DOHH2 (cell line): ENCODE measurements at regions not wholly inside any gene's neighbourhood (a gene's known extent, or its start where the extent isn't known, plus 50 kb on each side); places are given as distances from the start of the nearest gene placed in this dataset.
"Not testable (repeated sequence)": the region's sequence is repeated elsewhere in the genome, so short reads cannot be mapped to it uniquely, and the experiment has no call there.

ENCODE experiments used
- H3F3A ChIP-seq: fragments of 200-600 bp; sonication (generic), shearing (Covaris generic); 2 replicates; pipeline ENCODE4 v1.6.0; 2016; ENCODE audit warnings: antibody characterized with exemption, mild to moderate bottlenecking; ENCODE audit not compliant: control insufficient read depth, insufficient read depth
- H3K27ac ChIP-seq: fragments of 200-600 bp; sonication (generic); 2 replicates; pipeline ENCODE4 v1.5.1; 2014; ENCODE audit warnings: low read depth, mild to moderate bottlenecking, low read length, moderate library complexity
- H3K27me3 ChIP-seq: fragments of 200-600 bp; sonication (generic); 2 replicates; pipeline ENCODE4 v1.6.1; 2014; ENCODE audit warnings: mild to moderate bottlenecking, low read length, mixed read lengths; ENCODE audit not compliant: control insufficient read depth
- H3K36me3 ChIP-seq: fragments of 200-600 bp; sonication (generic); 2 replicates; pipeline ENCODE4 v1.6.1; 2014; ENCODE audit warnings: mild to moderate bottlenecking, low read length, moderate library complexity, mixed read lengths; ENCODE audit not compliant: control insufficient read depth
- H3K4me1 ChIP-seq: fragments of 200-600 bp; sonication (generic); 2 replicates; pipeline ENCODE4 v1.6.1; 2014; ENCODE audit warnings: mild to moderate bottlenecking, low read length, mixed read lengths; ENCODE audit not compliant: control insufficient read depth
- H3K4me2 ChIP-seq: fragments of 200-600 bp; sonication (generic); 2 replicates; pipeline ENCODE4 v1.6.0; 2014; ENCODE audit warnings: mild to moderate bottlenecking, low read length, moderate library complexity
- H3K4me3 ChIP-seq: fragments of 200-600 bp; sonication (generic); 2 replicates; pipeline ENCODE4 v1.5.1; 2014; ENCODE audit warnings: mild to moderate bottlenecking, low read length, mixed read lengths
- H3K79me2 ChIP-seq: fragments of 200-600 bp; sonication (generic); 2 replicates; pipeline ENCODE4 v1.6.1; 2014; ENCODE audit warnings: mild to moderate bottlenecking, low read length, mixed read lengths; ENCODE audit not compliant: control insufficient read depth
- H3K9me2 ChIP-seq: fragments of 200-600 bp; sonication (generic); replicated peaks from 2 replicates; pipeline ENCODE4 v1.6.1; 2014; ENCODE audit warnings: mild to moderate bottlenecking, low read length, mixed read lengths; ENCODE audit not compliant: control insufficient read depth
- H3K9me3 ChIP-seq: fragments of 200-600 bp; sonication (generic); 2 replicates; pipeline ENCODE4 v1.6.1; 2014; ENCODE audit warnings: antibody characterized with exemption, low read length, mixed read lengths; ENCODE audit not compliant: control insufficient read depth, insufficient read depth
- H4K20me1 ChIP-seq: fragments of 200-600 bp; sonication (generic); 2 replicates; pipeline ENCODE4 v1.6.0; 2014; ENCODE audit warnings: low read depth, mild to moderate bottlenecking, antibody characterized with exemption, low read length, moderate library complexity; ENCODE audit not compliant: control insufficient read depth, insufficient read depth
- CTCF ChIP-seq: fragments of 200-600 bp; sonication (generic); IDR thresholded peaks from one replicate; pipeline ENCODE4 v1.5.1; 2014; ENCODE audit warnings: antibody characterized with exemption, mild to moderate bottlenecking, low read depth, low read length; ENCODE audit not compliant: poor library complexity, severe bottlenecking
- EZH2phosphoT487 ChIP-seq: fragments of 200-600 bp; sonication (generic); IDR thresholded peaks from 2 replicates; pipeline ENCODE4 v1.6.1; 2017; ENCODE audit warnings: borderline replicate concordance, mild to moderate bottlenecking, antibody characterized with exemption, low read length, moderate library complexity, mixed read lengths

- TF ChIP-seq EZH2phosphoT487, result no peak
- TF ChIP-seq CTCF, result no peak
- Histone ChIP-seq H3K4me1 (no peaks in the 10 kb centered on the region), H3K27ac (no peak overlapping the region), H3K9me3 (no peaks in the 10 kb centered on the region), H3K4me3 (no peak overlapping the region), H3F3A (no peaks in the 10 kb centered on the region), H3K9me2 (no peaks in the 10 kb centered on the region), H3K36me3 (no peaks in the 10 kb centered on the region), H3K27me3 (no peaks in the 10 kb centered on the region; the same call in 1 of the 2 replicates), H3K79me2 (no peaks in the 10 kb centered on the region), H4K20me1 (no peaks in the 10 kb centered on the region), H3K4me2 (no peak overlapping the region)
Measured at GRCh38 chr2:95730813-95731212, 139.0 kb downstream of the TRIM43 start.

GRCh38 chr2:95734976-95735890 lies 143.4 kb downstream of the TRIM43 start:
- Histone ChIP-seq H4K20me1 (no peaks in the 10 kb centered on the region), H3K4me2 (no peak overlapping the region), H3F3A (no peaks in the 10 kb centered on the region), H3K79me2 (no peaks in the 10 kb centered on the region), H3K36me3 (no peaks in the 10 kb centered on the region), H3K9me3 (no peaks in the 10 kb centered on the region), H3K4me1 (no peaks in the 10 kb centered on the region), H3K9me2 (no peaks in the 10 kb centered on the region), H3K27me3 (no peaks in the 10 kb centered on the region; the same call in 1 of the 2 replicates), H3K27ac (no peak overlapping the region), H3K4me3 (no peak overlapping the region)
- no peak for TF ChIP-seq CTCF
- no peak for TF ChIP-seq EZH2phosphoT487

- Histone ChIP-seq H3K9me2 (no peaks in the 10 kb centered on the region), H3K9me3 (no peaks in the 10 kb centered on the region), H3K4me2 (no peak overlapping the region), H3F3A (no peaks in the 10 kb centered on the region), H3K36me3 (no peaks in the 10 kb centered on the region), H4K20me1 (no peaks in the 10 kb centered on the region), H3K27ac (no peak overlapping the region), H3K4me1 (no peaks in the 10 kb centered on the region), H3K79me2 (no peaks in the 10 kb centered on the region), H3K4me3 (no peak overlapping the region), H3K27me3 (no peaks in the 10 kb centered on the region; the same call in 1 of the 2 replicates)
- TF ChIP-seq CTCF (no peak), EZH2phosphoT487 (no peak)
Measured at GRCh38 chr2:95738301-95738700, 146.5 kb downstream of the TRIM43 start.

- not testable (repeated sequence) for H3K27me3 ChIP-seq, H3K4me1 ChIP-seq, H3K9me2 ChIP-seq, H3F3A ChIP-seq, H3K4me2 ChIP-seq, H3K79me2 ChIP-seq, H4K20me1 ChIP-seq, H3K27ac ChIP-seq, H3K36me3 ChIP-seq, H3K4me3 ChIP-seq, H3K9me3 ChIP-seq
Measured at GRCh38 chr2:95752126-95752525, 160.3 kb downstream of the TRIM43 start.

- not testable (repeated sequence) for H4K20me1 ChIP-seq, H3K36me3 ChIP-seq, H3K4me2 ChIP-seq, H3F3A ChIP-seq, H3K9me2 ChIP-seq, H3K4me3 ChIP-seq, H3K79me2 ChIP-seq, H3K9me3 ChIP-seq, H3K27me3 ChIP-seq, H3K27ac ChIP-seq, H3K4me1 ChIP-seq
Measured at GRCh38 chr2:95753812-95754211, 162.0 kb downstream of the TRIM43 start.
